Stimulated activated CD4-positive, alpha-beta T cell treated with anti-CD3 and anti-CD28 coated beads, Interleukin-2, amount 100 ng/mL, for 48 hours (primary cell): ENCODE measurements at regions not wholly inside any gene's neighbourhood (a gene's known extent, or its start where the extent isn't known, plus 50 kb on each side); places are given as distances from the start of the nearest gene placed in this dataset.
"Not testable (repeated sequence)": the region's sequence is repeated elsewhere in the genome, so short reads cannot be mapped to it uniquely, and the experiment has no call there.

ENCODE experiments used
- DNase-seq, 2 donors: peaks; one replicate each; pipeline ENCODE4 v3.0.0-alpha.2; 2020

DNA sequence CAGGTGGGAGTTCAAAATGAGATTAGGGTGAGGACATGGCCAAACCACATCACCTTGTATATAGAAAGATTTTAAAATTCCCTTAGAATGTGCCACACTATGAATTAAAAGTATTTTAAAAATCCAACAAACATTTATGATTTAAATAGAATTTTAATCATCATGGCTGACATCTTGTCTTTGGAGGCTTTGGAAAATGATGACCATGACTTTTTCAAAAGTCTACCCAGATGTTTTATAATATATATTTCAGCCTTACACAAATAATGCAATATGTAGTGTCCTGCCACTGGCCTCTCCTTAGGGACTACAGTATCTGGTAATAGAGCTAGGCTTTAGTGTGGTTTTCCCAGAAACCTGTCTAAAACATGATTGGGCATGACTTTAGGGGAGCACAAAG, 1353.4 kb upstream of the GOT2 start:
- no peak for DNase-seq

DNA sequence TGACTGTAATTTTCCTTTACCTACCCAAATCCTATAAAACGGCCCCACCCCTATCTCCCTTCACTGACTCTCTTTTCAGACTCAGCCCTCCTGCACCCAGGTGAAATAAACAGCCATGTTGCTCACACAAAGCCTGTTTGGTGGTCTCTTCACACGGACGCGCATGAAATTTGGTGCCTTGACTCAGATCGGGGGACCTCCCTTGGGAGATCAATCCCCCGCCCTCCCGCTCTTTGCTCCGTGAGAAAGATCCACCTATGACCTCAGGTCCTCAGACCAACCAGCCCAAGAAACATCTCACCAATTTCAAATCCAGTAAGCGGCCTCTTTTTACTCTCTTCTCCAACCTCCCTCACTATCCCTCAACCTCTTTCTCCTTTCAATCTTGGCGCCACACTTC, 1344.7 kb upstream of the GOT2 start:
- not testable (repeated sequence) for DNase-seq

- DNase-seq = no peak
Observed at GRCh38 chr16:60077861-60078260, 1343.7 kb upstream of the GOT2 start.

GRCh38 chr16:60074378-60074777, 1340.3 kb upstream of the GOT2 start:
- no peak for DNase-seq

GRCh38 chr16:60073376-60073775, 1339.3 kb upstream of the GOT2 start:
- no peak for DNase-seq

DNA sequence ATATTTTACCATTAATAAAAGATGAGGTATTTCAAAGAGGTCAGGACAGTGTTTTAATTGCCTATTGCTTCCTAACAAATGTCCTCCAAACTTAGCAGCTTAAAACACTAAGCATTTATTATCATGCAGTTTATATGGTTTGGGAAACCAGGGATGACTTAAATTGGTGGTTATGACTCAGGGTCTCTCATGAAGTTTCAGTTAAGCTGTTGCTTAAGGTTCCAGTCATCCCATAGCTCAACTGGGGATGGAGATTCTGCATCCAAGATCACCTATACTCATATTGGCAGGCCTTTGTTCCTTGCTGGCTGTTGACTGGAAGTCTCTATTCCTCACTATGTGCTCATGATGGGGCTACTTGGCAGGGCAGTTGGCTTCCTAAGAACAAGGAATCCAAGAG, 1329.9 kb upstream of the GOT2 start:
- DNase-seq = no peak

GRCh38 chr16:60061396-60061795, 1327.3 kb upstream of the GOT2 start:
- no peak for DNase-seq

- DNase-seq = no peak
Observed at GRCh38 chr16:60060731-60061130, 1326.6 kb upstream of the GOT2 start.

DNA sequence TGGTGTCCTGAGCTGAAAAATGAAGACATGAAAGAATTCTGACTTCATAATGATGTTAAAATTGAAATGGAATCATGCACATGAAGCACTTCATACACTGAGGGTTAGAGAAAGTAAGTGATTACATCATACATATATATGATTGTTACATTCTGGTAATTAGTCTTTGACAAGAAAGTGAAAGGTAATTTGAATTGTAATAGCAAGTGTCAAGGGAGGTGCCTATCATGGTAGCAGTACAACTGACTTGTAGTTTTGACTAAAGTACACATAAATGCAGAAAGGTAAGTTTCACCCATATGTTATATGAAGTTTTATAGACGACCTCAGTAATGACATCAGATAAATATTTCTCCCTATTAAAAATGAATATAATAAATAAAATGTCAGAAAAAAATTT, 1325.0 kb upstream of the GOT2 start:
- DNase-seq = no peak

DNA sequence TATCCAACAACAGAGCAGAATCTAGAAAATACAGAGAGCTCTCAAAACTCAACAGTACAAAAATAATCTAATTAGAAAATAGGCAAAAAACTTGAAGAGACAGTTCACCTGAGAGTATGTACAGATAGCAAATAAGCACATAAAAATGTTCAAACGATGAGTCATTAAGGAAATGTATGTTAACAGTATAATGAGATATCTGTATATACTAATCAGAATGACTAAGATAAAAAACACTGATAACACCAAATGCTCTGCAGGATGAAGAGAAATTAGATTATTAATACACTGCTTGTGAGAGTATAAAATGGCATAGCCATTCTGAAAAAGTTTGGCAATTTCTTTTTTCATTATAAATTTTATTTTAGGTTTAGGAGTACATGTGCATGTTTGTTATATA, 1307.6 kb upstream of the GOT2 start:
- DNase-seq = no peak

GRCh38 chr16:60031740-60032139, 1297.6 kb upstream of the GOT2 start:
- no peak for DNase-seq

DNA sequence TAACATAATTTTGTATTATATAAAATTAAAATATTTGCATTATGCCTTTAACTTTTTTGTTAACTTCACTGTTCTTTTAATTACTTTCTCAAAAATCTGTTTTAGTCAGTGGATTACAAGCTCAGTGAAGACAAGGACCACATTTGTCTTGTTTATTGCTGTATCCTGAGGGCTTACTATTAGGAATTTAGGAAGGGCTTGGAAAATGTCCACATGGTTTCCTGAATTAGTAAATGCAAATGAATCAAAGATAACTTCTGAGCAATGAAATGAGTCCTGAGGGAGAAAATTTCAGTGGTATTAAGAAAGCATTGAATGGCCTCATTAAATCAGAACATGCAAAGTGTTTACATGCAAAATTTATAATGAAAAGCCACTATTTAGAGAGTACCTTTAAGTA, 1293.2 kb upstream of the GOT2 start:
- no peak for DNase-seq

DNA sequence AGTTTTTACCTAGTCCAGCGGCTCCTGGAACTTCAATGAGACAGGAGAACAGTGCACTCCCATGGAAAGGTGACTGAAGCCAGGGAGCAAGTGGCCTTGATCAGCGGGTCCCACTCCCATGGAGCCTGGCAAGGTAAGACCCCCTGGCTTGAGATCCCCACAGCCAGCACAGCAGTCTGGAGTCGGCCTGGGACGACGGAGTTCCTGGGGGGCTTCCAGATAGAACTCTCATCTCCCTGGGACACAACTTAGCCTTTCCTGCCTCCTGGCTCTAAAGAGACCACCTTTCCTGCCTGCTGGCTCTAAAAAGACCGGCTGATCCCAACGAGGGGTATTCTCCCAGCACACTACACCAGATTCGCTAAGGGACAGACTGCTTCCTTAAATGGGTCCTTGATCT, 1279.0 kb upstream of the GOT2 start:
- no peak for DNase-seq

DNA sequence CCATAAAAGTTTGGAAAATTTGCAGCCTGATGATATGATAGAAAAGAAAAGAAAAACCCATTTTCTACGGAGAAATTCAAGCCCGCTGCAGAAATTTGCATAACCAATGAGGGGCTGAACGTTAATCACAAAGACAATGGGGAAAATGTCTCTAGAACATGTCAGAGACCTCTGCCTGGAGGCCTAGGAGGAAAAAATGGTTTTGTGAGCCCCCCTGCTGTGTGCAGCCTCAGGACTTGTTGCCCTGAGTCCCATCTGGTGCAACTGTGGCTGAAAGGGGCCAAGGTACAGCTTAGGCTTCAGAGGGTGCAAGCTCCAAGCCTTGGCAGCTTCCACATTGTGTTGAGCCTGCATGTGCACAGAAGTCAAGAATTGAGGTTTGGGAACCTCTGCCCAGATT, 1267.4 kb upstream of the GOT2 start:
- no peak for DNase-seq

GRCh38 chr16:59997706-59998105, 1263.6 kb upstream of the GOT2 start:
- no peak for DNase-seq

DNA sequence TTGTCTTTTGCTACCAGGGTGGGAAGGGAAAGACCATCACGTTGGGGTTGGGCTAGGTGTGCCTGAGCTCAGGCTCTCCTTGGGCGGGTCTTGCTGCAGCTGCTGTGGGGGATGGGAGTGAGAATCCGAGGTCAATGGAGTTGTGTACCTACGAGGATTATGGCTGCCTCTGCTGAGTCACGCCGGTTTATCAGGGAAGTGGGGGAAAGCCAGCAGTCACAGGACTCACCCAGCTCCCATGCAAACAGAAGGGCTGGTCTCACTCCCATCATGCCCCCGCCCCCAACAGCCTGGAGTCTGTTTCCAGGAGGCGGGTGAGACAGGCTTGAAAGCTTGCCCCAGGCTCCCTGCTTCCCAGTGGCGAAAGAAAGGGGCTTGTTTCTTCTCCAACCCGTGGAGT, 1259.0 kb upstream of the GOT2 start:
- DNase-seq = no peak

GRCh38 chr16:59991171-59991570, 1257.1 kb upstream of the GOT2 start:
- no peak for DNase-seq

GRCh38 chr16:59988591-59988990, 1254.5 kb upstream of the GOT2 start:
- DNase-seq = no peak

DNA sequence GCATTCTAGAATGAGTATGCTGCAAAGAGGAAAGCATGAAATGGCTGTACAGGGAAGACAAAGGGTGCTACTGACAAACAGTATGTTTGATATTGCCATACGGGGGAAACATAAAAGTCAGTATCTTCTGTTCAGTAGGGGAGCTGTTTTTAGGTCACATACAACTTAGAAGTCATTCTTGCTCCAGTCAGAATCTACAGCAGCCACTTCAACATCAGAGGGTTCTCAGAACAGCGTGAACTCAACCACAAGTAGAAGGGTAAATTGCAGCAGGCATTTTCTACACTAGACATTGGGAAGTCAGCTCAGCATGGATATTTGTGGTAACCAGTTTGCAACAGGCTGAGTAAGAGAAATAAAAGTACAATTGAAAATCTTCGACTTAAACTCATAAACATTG, 1241.8 kb upstream of the GOT2 start:
- no peak for DNase-seq

- no peak for DNase-seq
Observed at GRCh38 chr16:59973966-59974365, 1239.8 kb upstream of the GOT2 start.

DNA sequence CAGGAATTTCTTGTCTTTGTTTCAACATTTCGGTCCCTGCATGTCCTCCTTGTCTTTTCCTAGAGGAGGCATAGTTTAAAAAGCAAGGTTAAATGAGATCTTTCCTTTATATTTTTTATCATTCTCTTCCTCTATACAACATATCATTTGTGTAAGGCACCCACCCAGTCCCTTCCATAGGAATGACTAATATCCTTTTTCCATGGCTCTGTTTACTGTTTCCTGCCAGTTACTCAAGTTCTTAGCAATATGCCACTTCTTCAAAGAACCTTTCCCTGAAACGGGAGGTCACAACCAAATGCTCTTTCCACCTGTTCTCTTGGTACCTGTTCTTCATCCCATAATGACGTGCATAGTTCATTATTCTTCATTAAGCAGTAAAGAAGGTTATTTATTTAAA, 1237.1 kb upstream of the GOT2 start:
- DNase-seq = no peak

- DNase-seq = no peak
Observed at GRCh38 chr16:59964232-59964924, 1230.3 kb upstream of the GOT2 start.

- no peak for DNase-seq
Observed at GRCh38 chr16:59959311-59959710, 1225.2 kb upstream of the GOT2 start.

- DNase-seq = no peak
Observed at GRCh38 chr16:59950431-59950830, 1216.3 kb upstream of the GOT2 start.

GRCh38 chr16:59944041-59944440, 1209.9 kb upstream of the GOT2 start:
- not testable (repeated sequence) for DNase-seq

DNA sequence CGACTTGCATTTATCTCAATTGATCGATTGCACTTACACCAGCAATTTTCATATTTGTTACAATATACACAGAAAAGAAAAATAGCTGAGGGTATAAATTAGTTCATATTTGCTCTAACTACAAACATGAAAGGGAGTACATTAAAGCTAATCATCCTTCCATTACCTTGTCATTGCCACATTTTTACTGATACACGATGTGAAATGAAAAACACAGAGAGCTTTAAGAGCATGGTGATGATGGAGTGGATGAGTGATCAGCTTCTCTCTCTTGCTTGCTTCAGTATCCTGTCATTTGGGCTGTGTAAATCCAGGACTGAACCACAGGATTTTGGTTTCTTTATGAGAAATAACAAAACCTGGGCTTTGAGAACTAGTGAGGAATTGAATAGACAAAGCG, 1207.5 kb upstream of the GOT2 start:
- no peak for DNase-seq
